ENCODE measurements at regions not wholly inside any gene's neighbourhood (a gene's known extent, or its start where the extent isn't known, plus 50 kb on each side); places are given as distances from the start of the nearest gene placed in this dataset.
"Not testable (repeated sequence)": the region's sequence is repeated elsewhere in the genome, so short reads cannot be mapped to it uniquely, and the experiment has no call there.

GRCh38 chr3:152724270-152724669, 110.7 kb upstream of the P2RY1 start:
- no peak for DNase-seq

- no peak for DNase-seq
These were observed 106.5 kb upstream of the P2RY1 start for GRCh38 chr3:152728231-152728980.

GRCh38 chr3:152729906-152730305, 105.0 kb upstream of the P2RY1 start:
- DNase-seq, result no peak

GRCh38 chr3:152731511-152731910, 103.4 kb upstream of the P2RY1 start:
- no peak for DNase-seq

GRCh38 chr3:152733584-152734119, 101.3 kb upstream of the P2RY1 start:
- no peak for DNase-seq

GRCh38 chr3:152737021-152737908, 97.7 kb upstream of the P2RY1 start:
- DNase-seq, result peak; percentile 66

GRCh38 chr3:152738656-152739055, 96.3 kb upstream of the P2RY1 start:
- DNase-seq, result peak; percentile 78

- peak; percentile 79 for DNase-seq
These were observed 92.3 kb upstream of the P2RY1 start for GRCh38 chr3:152742368-152743347.

GRCh38 chr3:152745646-152746045, 89.3 kb upstream of the P2RY1 start:
- DNase-seq, result no peak

- no peak for DNase-seq
These were observed 80.6 kb upstream of the P2RY1 start for GRCh38 chr3:152754303-152754702.

- DNase-seq, result no peak
These were observed 78.1 kb upstream of the P2RY1 start for GRCh38 chr3:152756807-152757206.

GRCh38 chr3:152760024-152760563, 74.8 kb upstream of the P2RY1 start:
- no peak for DNase-seq

GRCh38 chr3:152760591-152760990, 74.3 kb upstream of the P2RY1 start:
- no peak for DNase-seq

GRCh38 chr3:152768478-152768877, 66.5 kb upstream of the P2RY1 start:
- no peak for DNase-seq

- peak; percentile 96 for DNase-seq
These were observed 65.4 kb upstream of the P2RY1 start for GRCh38 chr3:152769523-152769922.

- no peak for DNase-seq
These were observed 64.6 kb upstream of the P2RY1 start for GRCh38 chr3:152770296-152770695.

- no peak for DNase-seq
These were observed 63.8 kb upstream of the P2RY1 start for GRCh38 chr3:152771120-152771519.

- no peak for DNase-seq
These were observed 62.2 kb upstream of the P2RY1 start for GRCh38 chr3:152772674-152773225.

- no peak for DNase-seq
These were observed 61.3 kb upstream of the P2RY1 start for GRCh38 chr3:152773633-152774032.

- not testable (repeated sequence) for DNase-seq
These were observed 60.7 kb upstream of the P2RY1 start for GRCh38 chr3:152774230-152774629.

- DNase-seq, result no peak
These were observed 56.9 kb upstream of the P2RY1 start for GRCh38 chr3:152778022-152778421.

- DNase-seq, result no peak
These were observed 55.3 kb upstream of the P2RY1 start for GRCh38 chr3:152779653-152780052.
